NCI-H1417 (cell line): ENCODE measurements at regions not wholly inside any gene's neighbourhood (a gene's known extent, or its start where the extent isn't known, plus 50 kb on each side); places are given as distances from the start of the nearest gene placed in this dataset.

Experiments used
- DNase-seq, 3 experiments: peaks; one replicate each; lab custom pipeline; 2025; lab: John Stamatoyannopoulos, UW

GRCh38 chr7:36802459-36803135, 78.3 kb upstream of the AOAH start:
- peak in 1 of 3 experiments; percentile 32 for DNase-seq

DNA sequence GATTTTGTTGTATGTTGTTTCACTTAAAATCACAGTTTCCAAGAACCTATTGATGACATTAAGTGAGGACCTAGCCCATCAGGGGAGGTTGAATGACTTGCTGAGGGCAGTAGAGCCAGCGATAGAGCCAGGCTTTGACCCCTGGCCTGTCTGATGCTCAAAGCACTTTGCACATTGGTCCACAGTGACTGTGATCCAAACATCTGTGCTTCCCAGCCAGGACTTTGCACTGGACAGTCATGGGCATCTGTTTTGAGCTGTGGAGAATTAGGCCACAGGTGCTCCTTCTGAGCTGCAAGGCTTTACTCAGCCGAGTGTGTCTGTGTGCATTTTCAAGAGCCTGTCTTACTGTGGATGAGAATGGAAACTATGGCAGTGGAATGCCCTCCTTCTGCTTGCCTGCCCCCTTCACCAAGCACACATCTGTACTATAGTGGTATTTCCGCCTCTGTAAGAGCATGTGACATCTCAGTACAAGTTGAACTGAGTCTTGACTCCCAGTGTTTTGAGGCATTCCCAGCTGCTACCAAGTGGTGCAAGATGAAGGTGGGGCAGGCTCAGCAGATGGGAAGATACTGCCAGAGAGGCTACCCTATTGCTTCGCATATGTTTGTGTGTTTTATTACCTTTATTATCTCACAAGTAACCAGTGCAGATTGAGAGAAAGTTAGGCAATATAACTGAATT, 72.7 kb upstream of the AOAH start:
- DNase-seq, result no peak

DNA sequence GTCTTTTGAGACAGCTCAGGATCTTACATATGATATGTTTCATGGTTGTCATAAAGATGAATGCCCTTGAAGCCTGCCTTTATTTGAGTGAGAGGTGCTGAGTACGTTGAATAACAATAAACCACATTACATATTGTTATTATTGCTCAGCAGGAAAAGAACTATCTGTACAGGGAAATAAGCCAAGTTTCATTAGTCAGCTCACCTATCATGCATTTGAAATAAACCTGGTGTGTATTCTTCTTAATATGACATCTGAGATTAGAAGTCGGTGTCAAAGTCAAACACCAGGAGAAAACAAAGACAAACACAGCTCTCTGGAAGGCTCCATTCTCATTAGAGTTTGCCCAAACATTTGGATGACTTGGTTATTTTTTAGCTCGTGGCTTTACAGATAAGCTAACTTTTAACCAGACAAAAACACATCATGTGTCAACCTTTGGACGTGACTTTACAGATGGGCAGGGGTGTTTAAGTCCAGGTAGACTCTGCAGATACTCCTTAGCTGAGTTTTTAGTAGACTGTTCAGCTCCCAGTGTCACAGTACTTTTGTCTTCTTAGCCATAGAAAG, 71.2 kb upstream of the AOAH start:
- peak in 1 of 3 experiments; percentile 54 for DNase-seq

DNA sequence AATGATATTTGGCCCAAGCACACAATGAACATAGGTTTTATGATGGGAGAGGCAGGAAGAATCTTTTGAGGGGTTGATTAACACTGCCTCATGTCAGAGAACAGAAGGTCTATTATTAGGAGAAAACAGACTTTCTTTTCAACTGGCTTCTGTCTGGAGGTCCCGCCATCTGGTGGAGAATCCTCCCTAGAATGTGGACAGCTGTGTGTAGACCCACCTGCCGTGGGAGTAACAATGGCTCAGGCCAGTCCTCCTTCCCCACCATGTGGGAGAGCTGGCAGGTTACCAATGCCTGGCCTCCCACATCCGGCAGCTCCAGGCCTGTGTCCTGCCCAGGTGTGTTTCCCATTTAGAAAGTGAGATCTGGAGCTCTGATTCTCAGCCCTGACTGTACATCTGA, 70.4 kb upstream of the AOAH start:
- peak in 2 of 3 experiments; percentile 22 to 60 for DNase-seq

DNA sequence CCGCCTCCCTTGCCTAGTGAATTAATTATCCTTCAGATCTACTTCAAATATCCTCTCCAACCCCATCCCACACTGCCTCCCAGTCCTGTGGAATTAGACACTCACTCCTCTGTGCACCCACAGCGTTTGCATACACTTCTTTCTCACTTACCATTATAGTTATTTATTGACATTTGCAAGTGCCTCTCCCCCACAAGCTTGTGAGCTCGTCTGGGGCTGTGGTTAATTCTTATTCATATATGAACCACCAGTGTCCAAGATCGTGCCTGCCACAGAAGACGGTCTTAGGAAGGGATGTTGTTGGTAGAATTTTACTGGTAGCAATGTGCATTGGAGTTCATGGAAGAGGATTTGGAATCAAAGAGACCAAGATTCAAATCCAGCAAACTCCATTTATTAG, 68.1 kb upstream of the AOAH start:
- DNase-seq, result no peak

GRCh38 chr7:36790311-36790787, 66.1 kb upstream of the AOAH start:
- DNase-seq, result peak in 1 of 3 experiments; percentile 24

DNA sequence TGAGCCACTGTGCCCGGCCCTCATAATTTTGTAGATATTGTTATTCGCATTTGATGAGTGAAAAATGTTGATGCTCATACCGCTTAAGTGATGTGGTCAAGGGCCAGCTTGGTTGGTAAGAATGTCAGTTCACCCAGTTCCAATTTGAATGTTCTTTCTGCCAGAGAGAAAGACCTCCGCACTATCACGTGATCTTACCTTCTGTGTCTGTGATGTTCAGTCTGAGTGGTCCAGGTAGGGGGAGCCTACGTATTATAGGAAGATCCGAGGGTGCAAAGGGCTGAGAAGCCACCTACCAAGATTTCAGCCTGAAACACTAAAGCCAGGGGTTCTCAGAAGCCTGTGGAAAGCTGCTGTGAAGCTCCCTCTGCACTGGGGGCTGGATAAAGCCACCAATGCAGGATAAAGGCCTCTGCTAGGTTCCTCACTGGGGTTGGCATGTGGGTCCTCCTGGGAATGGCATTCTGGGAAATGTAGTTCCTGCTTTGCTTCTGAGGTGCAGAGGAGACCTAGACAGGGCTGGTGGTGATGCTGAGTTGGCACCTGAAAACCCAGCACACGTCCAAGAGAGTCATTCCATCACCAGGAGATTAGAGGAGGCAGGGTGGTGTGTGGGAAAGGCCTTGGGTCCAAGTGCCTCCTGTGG, 64.7 kb upstream of the AOAH start:
- no peak for DNase-seq

- DNase-seq, result no peak
Observed at GRCh38 chr7:36787933-36788378, 63.7 kb upstream of the AOAH start.

DNA sequence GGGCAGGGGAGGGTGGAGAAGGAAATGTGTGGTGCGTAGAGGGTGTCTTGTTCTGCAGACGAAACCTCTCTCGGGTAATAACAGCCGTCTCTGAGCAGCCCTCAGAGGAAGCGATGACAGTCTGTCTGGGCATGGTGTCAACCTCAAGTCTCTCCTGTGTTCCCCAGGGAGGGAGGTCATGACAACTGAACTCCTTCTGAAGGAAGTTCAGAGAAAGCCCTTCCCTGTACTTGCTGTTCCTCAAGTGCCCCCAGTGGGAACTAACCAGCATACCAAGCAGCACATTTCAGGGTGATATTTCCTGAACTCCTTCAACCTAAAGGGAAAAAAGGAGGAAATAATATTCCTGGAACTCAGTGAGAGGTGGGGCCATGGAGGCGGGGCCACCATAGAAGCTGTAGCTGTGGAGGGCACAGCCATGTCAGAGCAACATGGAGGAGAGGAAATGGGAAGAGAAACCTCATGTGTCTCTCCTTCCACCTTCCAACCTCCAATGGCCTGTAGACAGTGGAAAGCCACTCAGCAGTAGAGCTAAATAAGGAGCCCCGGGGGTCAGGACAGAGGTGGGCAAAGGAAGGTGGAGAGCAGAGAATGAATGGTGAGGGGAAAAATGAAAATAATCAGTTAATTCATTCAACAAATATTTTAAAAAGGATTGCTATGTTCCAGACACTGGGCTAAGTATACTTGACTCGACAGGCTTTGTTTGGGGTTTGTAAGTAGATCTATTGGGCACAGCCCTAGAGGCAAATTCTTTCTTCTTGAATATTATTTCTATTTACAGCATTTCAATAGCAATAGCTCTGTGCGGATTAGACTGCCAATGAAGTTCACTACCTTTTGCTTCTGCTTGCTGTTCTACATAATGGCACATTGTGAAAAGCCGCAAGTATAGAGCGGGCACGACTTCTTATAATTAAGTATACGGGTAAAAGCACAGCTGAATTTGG, 61.0 kb upstream of the AOAH start:
- DNase-seq, result no peak

DNA sequence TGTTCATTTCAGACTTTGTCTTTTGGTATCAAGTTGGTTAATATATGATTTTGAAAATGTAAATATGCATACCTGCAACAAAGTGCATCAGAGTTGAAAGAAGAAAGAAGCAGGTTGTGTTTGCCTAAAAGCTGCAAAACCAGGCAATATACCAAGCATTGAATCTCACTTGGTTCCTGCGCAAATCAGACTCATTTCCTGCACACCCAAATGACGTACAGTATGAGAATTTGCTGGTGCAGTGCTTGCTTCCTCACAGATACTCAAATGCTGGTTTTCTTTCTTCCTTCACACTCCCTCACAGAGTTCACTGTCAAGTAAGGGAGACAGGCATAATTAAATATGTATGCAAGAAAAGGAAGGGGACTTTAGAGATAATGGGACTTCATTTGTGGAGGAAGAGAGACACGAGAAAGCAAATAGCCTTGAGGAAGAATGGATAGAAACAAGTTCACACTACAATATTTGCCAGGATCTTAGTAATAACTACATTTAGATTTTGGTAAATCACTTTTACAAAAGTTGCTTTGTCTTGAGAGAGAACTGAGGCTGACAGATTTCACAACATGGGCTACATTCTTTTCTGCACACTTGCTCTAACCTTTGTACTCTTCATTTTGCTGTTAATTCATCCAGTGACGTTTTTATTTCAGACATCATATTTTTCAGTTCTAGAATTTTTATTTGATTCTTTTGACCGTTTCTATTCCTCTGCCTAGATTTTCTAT, 56.9 kb upstream of the AOAH start:
- no peak for DNase-seq

GRCh38 chr7:36777855-36778254, 53.6 kb upstream of the AOAH start:
- DNase-seq, result no peak

- DNase-seq, result no peak
Observed at GRCh38 chr7:36777062-36777461, 52.8 kb upstream of the AOAH start.

GRCh38 chr7:36775676-36776075, 51.4 kb upstream of the AOAH start:
- no peak for DNase-seq

DNA sequence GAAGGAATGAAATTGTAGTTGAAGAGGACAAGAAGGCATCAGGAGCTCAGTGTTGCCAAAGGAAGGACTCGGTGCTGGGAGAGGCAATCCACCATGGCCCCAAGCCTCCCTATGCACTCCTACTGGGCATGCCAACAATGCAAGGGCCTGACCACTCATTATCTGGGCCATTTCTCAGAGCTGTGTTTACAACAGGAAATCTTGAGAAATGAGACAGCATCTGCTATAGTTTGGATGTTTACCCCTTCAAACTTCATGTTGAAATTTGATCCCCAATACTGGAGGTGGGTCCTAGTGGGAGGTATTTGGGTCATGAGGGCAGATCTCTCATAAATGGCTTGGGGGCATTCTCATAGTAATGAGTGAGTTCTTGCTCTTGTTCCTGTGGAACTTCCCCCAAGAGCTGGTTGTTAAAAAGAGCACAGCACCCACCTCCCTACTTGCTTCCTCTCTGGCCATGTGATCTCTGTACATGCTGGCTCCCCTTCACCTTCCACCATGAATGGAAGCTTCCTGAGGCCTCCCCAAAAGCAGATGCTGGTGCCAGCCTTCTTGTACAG, 50.8 kb upstream of the AOAH start:
- DNase-seq, result no peak
